CD4-positive, alpha-beta T cell treated with Interleukin-15 for 4 hours (primary cell): ENCODE measurements at regions not wholly inside any gene's neighbourhood (a gene's known extent, or its start where the extent isn't known, plus 50 kb on each side); places are given as distances from the start of the nearest gene placed in this dataset.
"Not testable (repeated sequence)": the region's sequence is repeated elsewhere in the genome, so short reads cannot be mapped to it uniquely, and the experiment has no call there.

ENCODE experiments used
- DNase-seq: peaks from one replicate; pipeline ENCODE4 v3.0.0-alpha.2; 2020; ENCODE audit warnings: low spot score

GRCh38 chr11:97684486-97685439 is 1295.0 kb downstream of the JRKL start:
- no peak for DNase-seq

GRCh38 chr11:97685695-97686094 is 1295.9 kb downstream of the JRKL start:
- no peak for DNase-seq

- DNase-seq, result no peak
Measured at GRCh38 chr11:97687111-97687510, 1297.3 kb downstream of the JRKL start.

- no peak for DNase-seq
Measured at GRCh38 chr11:97691061-97691460, 1301.2 kb downstream of the JRKL start.

- no peak for DNase-seq
Measured at GRCh38 chr11:97702951-97703350, 1313.1 kb downstream of the JRKL start.

GRCh38 chr11:97703851-97704250 is 1314.0 kb downstream of the JRKL start:
- DNase-seq, result no peak

GRCh38 chr11:97705441-97705840 is 1315.3 kb upstream of the CNTN5 start:
- DNase-seq, result not testable (repeated sequence)

GRCh38 chr11:97717922-97718321 is 1302.8 kb upstream of the CNTN5 start:
- no peak for DNase-seq

- no peak for DNase-seq
Measured at GRCh38 chr11:97722065-97722464, 1298.7 kb upstream of the CNTN5 start.

- DNase-seq, result no peak
Measured at GRCh38 chr11:97722721-97723120, 1298.0 kb upstream of the CNTN5 start.

GRCh38 chr11:97729546-97730272 is 1291.0 kb upstream of the CNTN5 start:
- DNase-seq, result no peak

GRCh38 chr11:97732011-97732632 is 1288.6 kb upstream of the CNTN5 start:
- no peak for DNase-seq

- no peak for DNase-seq
Measured at GRCh38 chr11:97738751-97739150, 1282.0 kb upstream of the CNTN5 start.

- no peak for DNase-seq
Measured at GRCh38 chr11:97739932-97740800, 1280.6 kb upstream of the CNTN5 start.

GRCh38 chr11:97740801-97741151 is 1280.0 kb upstream of the CNTN5 start:
- DNase-seq, result no peak

GRCh38 chr11:97742717-97743116 is 1278.0 kb upstream of the CNTN5 start:
- no peak for DNase-seq

- DNase-seq, result no peak
Measured at GRCh38 chr11:97743205-97743742, 1277.5 kb upstream of the CNTN5 start.

GRCh38 chr11:97745515-97746050 is 1275.2 kb upstream of the CNTN5 start:
- DNase-seq, result no peak

GRCh38 chr11:97746818-97747217 is 1273.9 kb upstream of the CNTN5 start:
- DNase-seq, result no peak

GRCh38 chr11:97751405-97751804 is 1269.3 kb upstream of the CNTN5 start:
- no peak for DNase-seq

- DNase-seq, result no peak
Measured at GRCh38 chr11:97751952-97752351, 1268.8 kb upstream of the CNTN5 start.
